ENCODE measurements at regions not wholly inside any gene's neighbourhood (a gene's known extent, or its start where the extent isn't known, plus 50 kb on each side); places are given as distances from the start of the nearest gene placed in this dataset.

GRCh38 chr16:13733561-13733960 lies 186.4 kb upstream of the ERCC4 start:
- H4K20me1 ChIP-seq (ENCODE audit: control insufficient read depth, insufficient read depth), result no peaks in the 10 kb centered on the region
- H3K36me3 ChIP-seq (ENCODE audit: control insufficient read depth in 2 of 2, insufficient read depth in 2 of 2, low read length in 1 of 2), result no peaks in the 10 kb centered on the region
- TF ChIP-seq ZNF274 (IDR thresholded peaks at IDR 0.05; ENCODE audit: insufficient read depth, insufficient read length) (no peak), EZH2 (IDR thresholded peaks at IDR 0.05; ENCODE audit: borderline replicate concordance, control insufficient read depth, low read depth, low read length) (no peak), IKZF2 (IDR thresholded peaks at IDR 0.05) (no peak), GATAD2B (conservative IDR thresholded peaks at IDR 0.05; ENCODE audit: low read depth) (no peak), ZNF207 (IDR thresholded peaks at IDR 0.05; ENCODE audit: borderline replicate concordance) (no peak), NR2C2 (IDR thresholded peaks at IDR 0.05; ENCODE audit: borderline replicate concordance, control insufficient read depth, insufficient read length, low read depth) (no peak), EP300 (IDR thresholded peaks at IDR 0.05; ENCODE audit: borderline replicate concordance in 1 of 2, control insufficient read depth in 1 of 2, low read depth in 2 of 2, low read length in 2 of 2) (no peak), YBX1 (IDR thresholded peaks at IDR 0.05) (no peak), HCFC1 (IDR thresholded peaks at IDR 0.05; ENCODE audit: low read length) (no peak), ZSCAN29 (IDR thresholded peaks at IDR 0.05) (no peak), USF1 (IDR thresholded peaks at IDR 0.05; ENCODE audit: borderline replicate concordance, extremely low read length, insufficient read depth, low read depth, low read length) (no peak)
- no peaks in the 10 kb centered on the region for H3K4me1 ChIP-seq (ENCODE audit: control insufficient read depth, insufficient read depth, low read length)
- FAIRE-seq, result no peak
- ChIA-PET RAD21 (ENCODE audit: unreplicated experiment) (no interaction called here), CTCF (no interaction called here), POLR2A (no interaction called here), SMC1A (ENCODE audit: uncharacterized antibody, unreplicated experiment) (no interaction called here)
- ATAC-seq, result no peak
- WGBS (ENCODE audit: insufficient coverage, insufficient replicate concordance, low lambda C conversion rate, missing lambda C conversion rate), result 0% methylated on average over 3 of the region's 3 CpGs
- H3K9ac ChIP-seq (ENCODE audit: control insufficient read depth, insufficient read depth, low read length), result no peak overlapping the region
- H3K4me3 ChIP-seq, result no peak overlapping the region
- no peaks in the 10 kb centered on the region for H3K79me2 ChIP-seq (ENCODE audit: control insufficient read depth, insufficient read depth, low read length)
- H3K27me3 ChIP-seq (replicated peaks in 1 of 2; ENCODE audit: control insufficient read depth in 2 of 2, insufficient read depth in 2 of 2, low read length in 1 of 2), result no peaks in the 10 kb centered on the region
- no peak overlapping the region for H3K27ac ChIP-seq (ENCODE audit: control insufficient read depth, insufficient read depth)
- H2AFZ ChIP-seq (ENCODE audit: control insufficient read depth, low read depth, low read length), result no peak overlapping the region
- in situ Hi-C loops (cut with MboI), result no loop called here
- no peaks in the 10 kb centered on the region for H3K9me3 ChIP-seq (replicated peaks; ENCODE audit: control insufficient read depth, insufficient read depth, low read length)
- DNase-seq (ENCODE audit: low read depth, low spot score), result no peak
- H3K4me2 ChIP-seq (ENCODE audit: control insufficient read depth, insufficient read depth), result no peak overlapping the region
- intact Hi-C loops (cut with micrococcal nuclease; ENCODE audit: unreplicated experiment), result no loop called here
- no TSS peak for BruUV-seq (replicated peaks)
